HEK293 (cell line): ENCODE measurements at regions not wholly inside any gene's neighbourhood (a gene's known extent, or its start where the extent isn't known, plus 50 kb on each side); places are given as distances from the start of the nearest gene placed in this dataset.

Experiments
- GLIS2 ChIP-seq: fragments of 450-650 bp; formaldehyde crosslinking; IDR thresholded peaks from 2 replicates; pipeline ENCODE4 v1.5.1; 2016; ENCODE audit warnings: missing biosample characterization, missing genetic modification characterization
- KLF10 ChIP-seq: fragments of 450-650 bp; IDR thresholded peaks from 2 replicates; pipeline ENCODE4 v1.5.1; 2018; ENCODE audit warnings: missing biosample characterization, mild to moderate bottlenecking, missing genetic modification characterization
- KLF16 ChIP-seq: fragments of 450-650 bp; formaldehyde crosslinking; IDR thresholded peaks from 2 replicates; pipeline ENCODE4 v1.5.1; 2017; ENCODE audit warnings: missing biosample characterization, missing genetic modification characterization
- KLF9 ChIP-seq: fragments of 450-650 bp; formaldehyde crosslinking; IDR thresholded peaks from 2 replicates; pipeline ENCODE4 v1.5.1; 2016; ENCODE audit warnings: missing biosample characterization, missing genetic modification characterization, low read depth
- PRDM1 ChIP-seq: fragments of 450-650 bp; formaldehyde crosslinking; IDR thresholded peaks from 2 replicates; pipeline ENCODE4; 2016; ENCODE audit warnings: missing biosample characterization, missing genetic modification characterization
- REPIN1 ChIP-seq: fragments of 450-650 bp; formaldehyde crosslinking; IDR thresholded peaks from 2 replicates; pipeline ENCODE4 v1.5.1; 2017; ENCODE audit warnings: missing biosample characterization, missing genetic modification characterization, low read depth
- SP3 ChIP-seq: fragments of 450-650 bp; formaldehyde crosslinking; IDR thresholded peaks from 2 replicates; pipeline ENCODE4 v1.5.1; 2016; ENCODE audit warnings: missing biosample characterization, missing genetic modification characterization
- ZBTB20 ChIP-seq: fragments of 450-650 bp; formaldehyde crosslinking; IDR thresholded peaks from 2 replicates; pipeline ENCODE4 v1.5.1; 2016; ENCODE audit warnings: missing biosample characterization, missing genetic modification characterization
- ZFHX2 ChIP-seq: fragments of 450-650 bp; formaldehyde crosslinking; conservative IDR thresholded peaks from 2 replicates; pipeline ENCODE4 v1.5.1; 2016; ENCODE audit warnings: missing biosample characterization, missing genetic modification characterization
- ZFP3 ChIP-seq: fragments of 450-650 bp; formaldehyde crosslinking; IDR thresholded peaks from 2 replicates; pipeline ENCODE4 v1.5.1; 2016; ENCODE audit warnings: low read depth, missing biosample characterization, missing genetic modification characterization
- ZFP37 ChIP-seq: fragments of 450-650 bp; formaldehyde crosslinking; IDR thresholded peaks from 2 replicates; pipeline ENCODE4 v1.5.1; 2016; ENCODE audit warnings: missing biosample characterization, missing genetic modification characterization
- ZNF10 ChIP-seq: fragments of 450-650 bp; formaldehyde crosslinking; IDR thresholded peaks from 2 replicates; pipeline ENCODE4 v1.5.1; 2017; ENCODE audit warnings: missing biosample characterization, missing genetic modification characterization
- ZNF157 ChIP-seq: fragments of 450-650 bp; formaldehyde crosslinking; IDR thresholded peaks from 2 replicates; pipeline ENCODE4 v1.5.1; 2016; ENCODE audit warnings: missing biosample characterization, missing genetic modification characterization
- ZNF37A ChIP-seq: fragments of 450-650 bp; IDR thresholded peaks from 2 replicates; pipeline ENCODE4 v1.5.1; 2018; ENCODE audit warnings: missing biosample characterization, missing genetic modification characterization
- ZNF391 ChIP-seq: fragments of 450-650 bp; formaldehyde crosslinking; IDR thresholded peaks from 2 replicates; pipeline ENCODE4 v1.5.1; 2016; ENCODE audit warnings: low read depth, missing biosample characterization, missing genetic modification characterization, borderline replicate concordance
- ZNF404 ChIP-seq: fragments of 450-650 bp; formaldehyde crosslinking; IDR thresholded peaks from 2 replicates; pipeline ENCODE4 v1.5.1; 2017; ENCODE audit warnings: missing biosample characterization, missing genetic modification characterization
- ZNF48 ChIP-seq: fragments of 450-650 bp; formaldehyde crosslinking; IDR thresholded peaks from 2 replicates; pipeline ENCODE4 v1.5.1; 2016; ENCODE audit warnings: missing biosample characterization, missing genetic modification characterization
- ZNF555 ChIP-seq: fragments of 450-650 bp; formaldehyde crosslinking; conservative IDR thresholded peaks from 2 replicates; pipeline ENCODE4 v1.5.1; 2017; ENCODE audit warnings: missing biosample characterization, mild to moderate bottlenecking, missing genetic modification characterization, inconsistent platforms
- ZNF670 ChIP-seq: fragments of 450-650 bp; formaldehyde crosslinking; IDR thresholded peaks from 2 replicates; pipeline ENCODE4 v1.5.1; 2016; ENCODE audit warnings: missing biosample characterization, missing genetic modification characterization, low read depth
- ZNF677 ChIP-seq: fragments of 450-650 bp; IDR thresholded peaks from 2 replicates; pipeline ENCODE4 v1.5.0; 2018; ENCODE audit warnings: missing biosample characterization, mild to moderate bottlenecking, missing genetic modification characterization, moderate library complexity
- ZSCAN30 ChIP-seq: fragments of 450-650 bp; IDR thresholded peaks from 2 replicates; pipeline ENCODE4 v1.5.1; 2018; ENCODE audit warnings: missing biosample characterization, mild to moderate bottlenecking, missing genetic modification characterization, moderate library complexity
- ZXDB ChIP-seq: fragments of 450-650 bp; formaldehyde crosslinking; IDR thresholded peaks from 2 replicates; pipeline ENCODE4 v1.5.1; 2016; ENCODE audit warnings: missing biosample characterization, missing genetic modification characterization
- TF ChIP-seq, protein P1 (sequence below): fragments of 450-650 bp; formaldehyde crosslinking; IDR thresholded peaks from 2 replicates; pipeline ENCODE4 v1.5.1; 2017; ENCODE audit warnings: missing biosample characterization, missing genetic modification characterization
- TF ChIP-seq, protein P2 (sequence below): fragments of 450-650 bp; formaldehyde crosslinking; IDR thresholded peaks from 2 replicates; pipeline ENCODE4 v1.5.1; 2016; ENCODE audit warnings: missing biosample characterization, missing genetic modification characterization
- TF ChIP-seq, protein P3 (sequence below): sonication (generic); formaldehyde crosslinking; IDR thresholded peaks from 2 replicates; pipeline ENCODE4 v1.8.1; 2022; ENCODE audit warnings: mild to moderate bottlenecking, moderate library complexity, missing genetic modification reagents
- TF ChIP-seq, protein P4 (sequence below): fragments of 450-650 bp; IDR thresholded peaks from 2 replicates; pipeline ENCODE4 v1.5.1; 2018; ENCODE audit warnings: missing biosample characterization, mild to moderate bottlenecking, missing genetic modification characterization
- TF ChIP-seq, protein P5 (sequence below): fragments of 450-650 bp; formaldehyde crosslinking; IDR thresholded peaks from 2 replicates; pipeline ENCODE4 v1.5.1; 2016; ENCODE audit warnings: missing biosample characterization, missing genetic modification characterization
- TF ChIP-seq, protein P6 (sequence below): fragments of 450-650 bp; formaldehyde crosslinking; IDR thresholded peaks from 2 replicates; pipeline ENCODE4 v1.5.1; 2016; ENCODE audit warnings: missing biosample characterization, missing genetic modification characterization
- TF ChIP-seq, protein P7 (sequence below): fragments of 450-650 bp; formaldehyde crosslinking; IDR thresholded peaks from 2 replicates; pipeline ENCODE4; 2016; ENCODE audit warnings: missing biosample characterization, missing genetic modification characterization

DNA sequence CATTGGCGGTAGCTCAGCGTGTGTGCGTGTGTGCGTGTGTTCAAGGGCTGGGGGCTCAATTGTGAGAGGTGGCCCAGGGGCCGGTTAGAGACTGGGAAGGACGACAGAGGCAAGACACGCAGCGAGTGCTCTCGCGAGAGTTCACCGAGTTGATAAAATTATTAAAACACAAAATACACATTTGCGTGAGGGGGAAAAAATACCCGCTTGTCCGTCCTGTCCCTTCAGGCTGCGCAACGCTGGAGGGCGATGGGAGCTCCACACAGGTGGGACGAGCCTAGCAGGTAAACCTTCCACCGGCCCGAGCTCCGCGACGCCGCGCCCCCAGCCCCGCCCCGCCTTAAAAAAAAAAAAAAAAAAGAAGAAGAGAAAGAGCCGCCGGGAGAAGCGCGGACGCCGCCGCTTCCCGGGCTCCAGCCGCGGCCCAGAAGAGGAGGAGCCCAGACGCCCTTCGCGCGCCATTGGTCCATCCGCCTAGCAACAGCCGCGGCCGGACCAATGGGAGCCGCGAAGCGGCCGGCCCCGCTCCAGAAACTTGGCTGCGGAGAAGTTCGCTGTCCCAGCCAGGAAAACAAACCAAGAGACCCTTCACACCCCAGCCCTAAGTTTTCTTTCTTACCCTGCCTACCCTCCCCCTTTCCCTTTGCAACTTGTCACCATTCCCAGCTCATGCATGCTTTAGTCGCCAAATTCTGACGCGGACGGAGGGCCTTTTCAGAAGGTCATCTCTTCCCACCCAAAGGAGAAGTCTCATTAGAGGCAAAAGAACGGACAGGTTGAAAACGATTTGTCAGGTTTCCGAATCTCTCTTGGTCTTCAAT lies 169.9 kb upstream of the MAF start (continued):
- TF ChIP-seq KLF10 (peak; percentile 70), ZNF48 (tag by site-specific recombination) (no peak), ZNF404 (tag by site-specific recombination) (no peak), KLF16 (peak; percentile 44; the same call in 1 of the 2 replicates), SP3 (tag by site-specific recombination) (peak; percentile 28; the same call in 1 of the 2 replicates), ZSCAN30 (no peak), ZBTB20 (peak; percentile 76), ZNF37A (no peak), ZFHX2 (tag by site-specific recombination) (no peak), ZNF391 (tag by site-specific recombination) (no peak), ZFP3 (no peak), ZXDB (tag by site-specific recombination) (peak; percentile 63; the same call in 1 of the 2 replicates), ZNF10 (tag by site-specific recombination) (no peak), KLF9 (tag by site-specific recombination) (peak; percentile 50), ZFP37 (tag by site-specific recombination) (no peak), ZNF670 (tag by site-specific recombination) (no peak), GLIS2 (no peak), REPIN1 (tag by site-specific recombination) (0 out of 2 replicates have a peak, but pooled peaks have one; percentile 32), PRDM1 (tag by site-specific recombination) (0 out of 2 replicates have a peak, but pooled peaks have one; percentile 22), ZNF555 (tag by site-specific recombination) (no peak), ZNF157 (no peak), ZNF677 (tag by site-specific recombination) (no peak)
- TF ChIP-seq, protein P1, sequence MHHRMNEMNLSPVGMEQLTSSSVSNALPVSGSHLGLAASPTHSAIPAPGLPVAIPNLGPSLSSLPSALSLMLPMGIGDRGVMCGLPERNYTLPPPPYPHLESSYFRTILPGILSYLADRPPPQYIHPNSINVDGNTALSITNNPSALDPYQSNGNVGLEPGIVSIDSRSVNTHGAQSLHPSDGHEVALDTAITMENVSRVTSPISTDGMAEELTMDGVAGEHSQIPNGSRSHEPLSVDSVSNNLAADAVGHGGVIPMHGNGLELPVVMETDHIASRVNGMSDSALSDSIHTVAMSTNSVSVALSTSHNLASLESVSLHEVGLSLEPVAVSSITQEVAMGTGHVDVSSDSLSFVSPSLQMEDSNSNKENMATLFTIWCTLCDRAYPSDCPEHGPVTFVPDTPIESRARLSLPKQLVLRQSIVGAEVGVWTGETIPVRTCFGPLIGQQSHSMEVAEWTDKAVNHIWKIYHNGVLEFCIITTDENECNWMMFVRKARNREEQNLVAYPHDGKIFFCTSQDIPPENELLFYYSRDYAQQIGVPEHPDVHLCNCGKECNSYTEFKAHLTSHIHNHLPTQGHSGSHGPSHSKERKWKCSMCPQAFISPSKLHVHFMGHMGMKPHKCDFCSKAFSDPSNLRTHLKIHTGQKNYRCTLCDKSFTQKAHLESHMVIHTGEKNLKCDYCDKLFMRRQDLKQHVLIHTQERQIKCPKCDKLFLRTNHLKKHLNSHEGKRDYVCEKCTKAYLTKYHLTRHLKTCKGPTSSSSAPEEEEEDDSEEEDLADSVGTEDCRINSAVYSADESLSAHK (tag by site-specific recombination): no peak
- TF ChIP-seq, protein P2, sequence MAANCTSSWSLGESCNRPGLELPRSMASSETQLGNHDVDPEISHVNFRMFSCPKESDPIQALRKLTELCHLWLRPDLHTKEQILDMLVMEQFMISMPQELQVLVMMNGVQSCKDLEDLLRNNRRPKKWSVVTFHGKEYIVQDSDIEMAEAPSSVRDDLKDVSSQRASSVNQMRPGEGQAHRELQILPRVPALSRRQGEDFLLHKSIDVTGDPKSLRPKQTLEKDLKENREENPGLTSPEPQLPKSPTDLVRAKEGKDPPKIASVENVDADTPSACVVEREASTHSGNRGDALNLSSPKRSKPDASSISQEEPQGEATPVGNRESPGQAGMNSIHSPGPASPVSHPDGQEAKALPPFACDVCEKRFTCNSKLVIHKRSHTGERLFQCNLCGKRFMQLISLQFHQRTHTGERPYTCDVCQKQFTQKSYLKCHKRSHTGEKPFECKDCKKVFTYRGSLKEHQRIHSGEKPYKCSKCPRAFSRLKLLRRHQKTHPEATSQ (tag by site-specific recombination): no peak
- TF ChIP-seq, protein P3, sequence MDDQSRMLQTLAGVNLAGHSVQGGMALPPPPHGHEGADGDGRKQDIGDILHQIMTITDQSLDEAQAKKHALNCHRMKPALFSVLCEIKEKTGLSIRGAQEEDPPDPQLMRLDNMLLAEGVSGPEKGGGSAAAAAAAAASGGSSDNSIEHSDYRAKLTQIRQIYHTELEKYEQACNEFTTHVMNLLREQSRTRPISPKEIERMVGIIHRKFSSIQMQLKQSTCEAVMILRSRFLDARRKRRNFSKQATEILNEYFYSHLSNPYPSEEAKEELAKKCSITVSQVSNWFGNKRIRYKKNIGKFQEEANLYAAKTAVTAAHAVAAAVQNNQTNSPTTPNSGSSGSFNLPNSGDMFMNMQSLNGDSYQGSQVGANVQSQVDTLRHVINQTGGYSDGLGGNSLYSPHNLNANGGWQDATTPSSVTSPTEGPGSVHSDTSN: no peak
- TF ChIP-seq, protein P4, sequence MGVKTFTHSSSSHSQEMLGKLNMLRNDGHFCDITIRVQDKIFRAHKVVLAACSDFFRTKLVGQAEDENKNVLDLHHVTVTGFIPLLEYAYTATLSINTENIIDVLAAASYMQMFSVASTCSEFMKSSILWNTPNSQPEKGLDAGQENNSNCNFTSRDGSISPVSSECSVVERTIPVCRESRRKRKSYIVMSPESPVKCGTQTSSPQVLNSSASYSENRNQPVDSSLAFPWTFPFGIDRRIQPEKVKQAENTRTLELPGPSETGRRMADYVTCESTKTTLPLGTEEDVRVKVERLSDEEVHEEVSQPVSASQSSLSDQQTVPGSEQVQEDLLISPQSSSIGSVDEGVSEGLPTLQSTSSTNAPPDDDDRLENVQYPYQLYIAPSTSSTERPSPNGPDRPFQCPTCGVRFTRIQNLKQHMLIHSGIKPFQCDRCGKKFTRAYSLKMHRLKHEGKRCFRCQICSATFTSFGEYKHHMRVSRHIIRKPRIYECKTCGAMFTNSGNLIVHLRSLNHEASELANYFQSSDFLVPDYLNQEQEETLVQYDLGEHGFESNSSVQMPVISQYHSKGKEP (tag by site-specific recombination): no peak
- TF ChIP-seq, protein P5, sequence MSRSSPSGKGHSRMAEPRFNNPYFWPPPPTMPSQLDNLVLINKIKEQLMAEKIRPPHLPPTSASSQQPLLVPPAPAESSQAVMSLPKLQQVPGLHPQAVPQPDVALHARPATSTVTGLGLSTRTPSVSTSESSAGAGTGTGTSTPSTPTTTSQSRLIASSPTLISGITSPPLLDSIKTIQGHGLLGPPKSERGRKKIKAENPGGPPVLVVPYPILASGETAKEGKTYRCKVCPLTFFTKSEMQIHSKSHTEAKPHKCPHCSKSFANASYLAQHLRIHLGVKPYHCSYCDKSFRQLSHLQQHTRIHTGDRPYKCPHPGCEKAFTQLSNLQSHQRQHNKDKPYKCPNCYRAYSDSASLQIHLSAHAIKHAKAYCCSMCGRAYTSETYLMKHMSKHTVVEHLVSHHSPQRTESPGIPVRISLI: peak; percentile 73; the same call in 1 of the 2 replicates
- TF ChIP-seq, protein P6, sequence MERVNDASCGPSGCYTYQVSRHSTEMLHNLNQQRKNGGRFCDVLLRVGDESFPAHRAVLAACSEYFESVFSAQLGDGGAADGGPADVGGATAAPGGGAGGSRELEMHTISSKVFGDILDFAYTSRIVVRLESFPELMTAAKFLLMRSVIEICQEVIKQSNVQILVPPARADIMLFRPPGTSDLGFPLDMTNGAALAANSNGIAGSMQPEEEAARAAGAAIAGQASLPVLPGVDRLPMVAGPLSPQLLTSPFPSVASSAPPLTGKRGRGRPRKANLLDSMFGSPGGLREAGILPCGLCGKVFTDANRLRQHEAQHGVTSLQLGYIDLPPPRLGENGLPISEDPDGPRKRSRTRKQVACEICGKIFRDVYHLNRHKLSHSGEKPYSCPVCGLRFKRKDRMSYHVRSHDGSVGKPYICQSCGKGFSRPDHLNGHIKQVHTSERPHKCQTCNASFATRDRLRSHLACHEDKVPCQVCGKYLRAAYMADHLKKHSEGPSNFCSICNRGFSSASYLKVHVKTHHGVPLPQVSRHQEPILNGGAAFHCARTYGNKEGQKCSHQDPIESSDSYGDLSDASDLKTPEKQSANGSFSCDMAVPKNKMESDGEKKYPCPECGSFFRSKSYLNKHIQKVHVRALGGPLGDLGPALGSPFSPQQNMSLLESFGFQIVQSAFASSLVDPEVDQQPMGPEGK: peak; percentile 70
- TF ChIP-seq, protein P7, sequence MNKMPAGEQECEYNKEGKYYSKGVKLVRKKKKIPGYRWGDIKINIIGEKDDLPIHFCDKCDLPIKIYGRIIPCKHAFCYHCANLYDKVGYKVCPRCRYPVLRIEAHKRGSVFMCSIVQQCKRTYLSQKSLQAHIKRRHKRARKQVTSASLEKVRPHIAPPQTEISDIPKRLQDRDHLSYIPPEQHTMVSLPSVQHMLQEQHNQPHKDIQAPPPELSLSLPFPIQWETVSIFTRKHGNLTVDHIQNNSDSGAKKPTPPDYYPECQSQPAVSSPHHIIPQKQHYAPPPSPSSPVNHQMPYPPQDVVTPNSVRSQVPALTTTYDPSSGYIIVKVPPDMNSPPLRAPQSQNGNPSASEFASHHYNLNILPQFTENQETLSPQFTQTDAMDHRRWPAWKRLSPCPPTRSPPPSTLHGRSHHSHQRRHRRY (tag by site-specific recombination): no peak
